DMS153 (cell line): ENCODE measurements at regions not wholly inside any gene's neighbourhood (a gene's known extent, or its start where the extent isn't known, plus 50 kb on each side); places are given as distances from the start of the nearest gene placed in this dataset.
"Not testable (repeated sequence)": the region's sequence is repeated elsewhere in the genome, so short reads cannot be mapped to it uniquely, and the experiment has no call there.

Experiments used
- DNase-seq: peaks from one replicate; lab custom pipeline; 2025; lab: John Stamatoyannopoulos, UW

- DNase-seq, result no peak
These were observed 172.8 kb upstream of the KITLG start for GRCh38 chr12:88753066-88753465.

DNA sequence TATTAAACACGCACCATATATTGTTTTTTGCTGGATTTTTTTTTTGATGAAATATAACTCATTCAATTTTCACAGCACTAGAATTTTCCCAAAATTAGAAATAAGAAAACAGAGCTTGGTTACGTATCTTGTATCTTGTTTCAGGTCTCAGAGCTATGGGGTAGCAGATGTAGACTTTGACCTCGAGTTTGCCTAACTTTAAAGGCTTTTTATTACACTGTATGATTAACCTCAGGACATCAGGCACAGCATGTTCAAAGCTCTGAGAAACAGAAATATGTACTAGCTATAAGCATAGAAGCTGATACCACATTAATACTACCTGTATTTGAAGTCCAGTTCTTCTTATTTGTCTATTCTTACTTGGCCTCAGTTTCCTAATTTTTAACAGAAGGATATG, 171.9 kb upstream of the KITLG start:
- no peak for DNase-seq

GRCh38 chr12:88750867-88751543, 170.7 kb upstream of the KITLG start:
- no peak for DNase-seq

DNA sequence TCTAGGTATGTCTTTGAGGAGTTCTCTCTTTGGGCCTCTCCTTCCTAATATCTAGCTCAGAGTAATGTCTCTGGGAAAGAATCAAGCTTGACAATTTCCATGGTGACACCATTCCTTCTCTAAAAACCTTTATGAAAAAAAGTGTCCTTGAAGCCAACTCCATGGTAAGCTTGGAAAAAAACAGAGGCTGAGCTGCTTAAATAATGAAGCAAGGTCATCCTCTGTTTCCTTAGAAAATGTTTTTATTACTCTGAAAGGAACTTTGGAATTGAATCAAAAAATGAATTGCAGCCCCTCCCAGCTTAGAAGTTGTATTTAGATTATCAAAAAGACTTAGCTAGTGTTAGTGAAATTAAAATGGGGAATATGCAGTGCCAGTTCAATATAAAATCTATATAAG, 166.1 kb upstream of the KITLG start:
- DNase-seq, result no peak

DNA sequence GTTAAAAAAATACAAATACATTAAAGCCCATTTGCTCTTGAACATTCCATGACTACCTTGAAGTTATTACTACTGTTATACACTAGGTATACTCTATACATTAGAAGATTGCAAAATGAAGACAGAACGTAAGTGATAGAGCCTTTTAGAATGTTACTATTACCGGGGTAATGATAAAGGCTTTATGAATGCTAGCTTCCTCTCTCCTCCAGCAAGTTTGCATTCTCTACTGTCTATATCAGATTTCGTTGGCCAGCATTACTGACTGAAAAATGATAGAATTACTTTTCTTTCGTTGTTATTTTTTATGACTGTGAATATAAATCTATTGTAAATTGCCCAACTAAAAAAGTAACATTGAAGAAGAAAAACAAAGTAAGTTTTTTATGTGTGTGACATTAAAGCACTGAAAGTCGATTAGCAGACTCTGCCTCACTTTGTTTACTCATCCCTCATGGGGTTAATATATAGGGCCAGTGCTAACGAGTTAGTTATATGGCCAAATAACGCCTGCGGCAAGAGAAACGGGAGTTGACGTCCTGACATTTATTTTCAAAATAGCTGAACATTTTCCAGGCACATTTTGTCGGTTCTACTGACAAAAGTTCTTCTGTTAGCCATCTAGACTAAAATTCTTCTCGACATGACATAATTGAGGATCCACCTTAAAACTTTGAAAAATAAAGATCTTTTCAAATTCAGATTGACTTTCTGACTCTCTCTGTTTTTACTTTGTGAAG, 163.8 kb upstream of the KITLG start:
- DNase-seq, result no peak

DNA sequence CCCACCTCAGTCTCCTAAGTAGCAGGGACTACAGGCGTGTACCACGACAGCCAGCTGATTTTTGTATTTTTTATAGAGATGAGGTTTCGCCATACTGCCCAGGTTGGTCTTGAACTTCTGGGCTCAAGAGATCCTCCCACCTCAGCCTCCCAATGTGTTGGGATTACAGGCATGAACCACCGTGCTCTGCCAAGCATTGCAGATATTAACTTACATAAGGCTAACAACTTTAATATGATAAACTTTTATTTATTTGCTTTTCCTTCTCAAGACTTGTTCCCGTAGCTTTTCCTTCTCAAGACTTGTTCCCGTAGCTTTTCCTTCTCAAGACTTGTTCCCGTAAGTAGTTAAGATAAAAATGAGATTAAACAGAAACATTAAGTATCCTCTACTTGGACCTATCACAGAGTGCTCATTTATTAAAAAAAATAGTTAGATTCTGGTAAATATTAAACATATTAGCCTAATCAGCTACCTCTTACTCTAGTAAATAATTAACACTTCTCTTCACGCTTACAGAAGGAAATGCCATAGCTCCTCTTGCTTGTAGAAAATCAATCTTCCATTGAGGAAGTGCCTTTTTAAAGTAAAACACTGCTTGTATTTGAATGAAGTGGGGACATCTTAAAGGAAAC, 157.7 kb upstream of the KITLG start:
- DNase-seq, result no peak

DNA sequence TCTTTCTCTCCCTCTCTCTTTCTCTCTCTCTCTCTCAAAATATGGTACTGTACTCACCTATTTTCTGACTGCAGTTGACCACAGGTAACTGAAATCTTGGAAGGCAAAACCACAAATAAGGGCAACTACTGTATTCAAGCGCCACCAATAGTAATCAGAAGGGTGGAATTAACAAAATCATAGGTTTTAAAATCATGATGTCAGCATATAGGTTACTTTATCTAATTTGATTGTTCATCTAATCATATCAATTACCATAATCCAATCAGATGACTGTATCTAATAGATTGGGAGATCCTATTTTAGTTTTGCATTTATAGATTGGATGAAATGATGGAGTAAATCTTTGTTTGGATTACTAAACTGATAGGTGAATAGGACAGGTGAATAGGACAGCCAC, 155.8 kb upstream of the KITLG start:
- no peak for DNase-seq

GRCh38 chr12:88733008-88733407, 152.7 kb upstream of the KITLG start:
- no peak for DNase-seq

- no peak for DNase-seq
These were observed 148.9 kb upstream of the KITLG start for GRCh38 chr12:88729196-88729595.

DNA sequence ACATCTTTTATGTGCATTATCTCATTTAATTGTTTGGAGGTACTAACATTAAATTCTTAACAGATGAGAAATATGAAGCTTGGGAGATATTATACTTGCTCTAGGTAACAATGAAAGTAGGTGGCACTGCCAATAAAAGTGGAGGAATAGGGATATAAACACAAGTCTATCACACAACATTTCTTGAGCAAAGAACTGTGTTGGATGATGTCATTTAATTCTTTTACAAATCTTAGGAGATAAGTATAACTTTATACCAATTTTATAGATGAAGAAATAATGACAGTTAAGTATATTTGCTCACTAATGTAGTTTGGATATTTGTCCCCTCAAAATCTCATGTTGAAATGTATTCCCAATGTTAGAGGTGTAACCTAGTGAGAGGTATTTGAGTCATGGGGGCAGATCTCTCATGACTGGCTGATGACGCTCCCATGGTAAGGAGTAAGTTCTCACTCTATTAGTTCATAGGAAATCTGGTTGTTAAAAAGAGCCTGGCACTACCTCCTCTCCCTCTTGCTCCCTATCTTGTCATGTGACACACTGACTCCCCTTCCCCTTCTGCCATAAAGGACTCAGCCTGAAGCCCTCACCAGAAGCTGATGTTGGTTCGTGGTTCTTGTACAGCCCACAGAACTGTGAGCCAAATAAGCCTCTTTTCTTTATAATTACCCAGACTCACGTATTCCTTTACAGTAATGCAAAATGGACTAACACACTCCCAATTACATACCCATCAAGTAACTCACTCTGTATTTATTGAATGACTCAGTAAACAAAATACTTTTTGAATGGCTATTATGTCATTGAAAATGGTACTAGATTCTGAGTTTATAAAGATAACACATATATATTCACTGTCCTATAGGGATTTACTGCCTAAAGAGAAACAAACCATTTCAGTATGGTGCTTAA, 146.8 kb upstream of the KITLG start:
- DNase-seq, result no peak

DNA sequence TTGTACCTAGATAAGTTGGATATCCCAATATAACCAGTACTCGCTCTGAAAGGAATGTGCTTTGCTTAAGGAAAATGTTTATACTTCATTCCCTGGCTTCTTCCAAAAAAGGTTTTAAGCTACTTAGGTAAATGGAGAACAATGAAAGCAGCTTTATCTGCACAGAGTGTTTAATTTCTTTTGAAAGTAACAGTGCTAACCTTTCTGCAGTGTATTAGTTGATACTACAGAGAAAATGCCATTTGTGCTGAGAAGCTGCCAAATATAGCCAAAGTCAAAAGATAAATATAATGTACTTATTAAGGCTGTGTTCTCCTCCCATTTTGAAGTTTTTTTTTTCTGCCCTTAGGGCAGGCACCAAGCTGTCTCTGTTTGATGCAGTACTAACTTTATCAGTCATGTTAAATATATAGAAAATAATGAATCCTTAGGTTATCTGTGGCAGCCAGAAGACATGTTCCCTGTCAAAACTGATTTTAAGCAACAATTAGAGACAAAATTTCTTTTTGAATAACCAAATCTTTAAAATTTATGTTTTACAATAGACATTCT, 145.4 kb upstream of the KITLG start:
- DNase-seq, result no peak

DNA sequence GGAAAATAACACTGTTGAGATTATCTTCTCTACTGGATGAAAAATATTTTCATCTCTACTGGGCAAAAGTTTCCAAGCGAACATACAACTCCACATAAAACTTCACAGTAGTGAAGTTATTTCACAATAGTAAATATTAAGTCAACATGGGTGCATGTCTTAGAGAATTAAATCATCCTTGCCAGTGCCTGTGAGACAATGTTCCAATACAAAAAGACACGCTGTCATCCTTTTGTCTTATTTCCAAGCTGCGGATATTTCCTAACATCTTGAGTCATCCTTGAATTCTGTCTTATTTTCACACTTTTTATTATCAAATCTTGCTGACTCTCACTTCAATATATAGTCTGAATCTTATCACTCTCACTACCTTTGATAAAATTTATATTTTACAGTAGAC, 142.9 kb upstream of the KITLG start:
- DNase-seq, result no peak

DNA sequence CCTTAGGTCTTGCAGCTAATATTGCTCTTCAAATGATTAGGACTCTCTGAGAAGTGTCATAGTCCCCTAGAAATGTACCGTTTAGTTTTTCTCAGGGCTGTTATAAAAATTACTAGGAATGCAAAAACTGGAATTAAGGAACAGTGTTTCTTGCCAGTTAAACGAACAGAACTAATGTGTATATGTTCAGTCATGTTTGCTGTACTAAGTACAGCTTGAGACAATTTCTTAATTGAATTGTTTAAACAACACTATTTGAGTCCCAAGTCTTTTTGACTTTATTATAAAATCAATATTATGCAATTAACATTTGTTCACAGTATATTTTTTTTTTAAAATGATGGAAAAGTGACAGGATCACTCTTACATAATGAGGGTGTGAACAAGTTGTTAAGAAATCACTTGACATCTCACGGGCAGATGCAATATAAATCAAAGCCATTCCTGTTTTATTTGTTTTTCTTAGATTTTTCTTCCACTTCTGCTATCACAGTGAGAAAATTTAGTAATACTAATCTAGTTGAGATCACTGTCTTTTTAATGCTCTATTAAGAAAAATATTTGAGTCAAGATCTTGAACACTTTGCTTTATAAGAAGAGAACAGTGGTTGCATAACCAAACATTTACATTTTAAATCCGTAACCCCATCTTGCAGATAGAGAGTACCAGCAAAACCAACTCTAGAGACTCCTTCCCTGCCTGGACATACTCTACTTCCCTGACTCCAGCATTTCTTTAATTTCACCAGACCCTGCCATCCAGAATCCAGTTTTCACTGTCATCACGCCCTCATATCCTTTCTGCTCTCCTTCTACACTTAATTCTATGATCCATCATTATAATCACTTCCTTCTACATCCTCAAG, 140.7 kb upstream of the KITLG start:
- no peak for DNase-seq

DNA sequence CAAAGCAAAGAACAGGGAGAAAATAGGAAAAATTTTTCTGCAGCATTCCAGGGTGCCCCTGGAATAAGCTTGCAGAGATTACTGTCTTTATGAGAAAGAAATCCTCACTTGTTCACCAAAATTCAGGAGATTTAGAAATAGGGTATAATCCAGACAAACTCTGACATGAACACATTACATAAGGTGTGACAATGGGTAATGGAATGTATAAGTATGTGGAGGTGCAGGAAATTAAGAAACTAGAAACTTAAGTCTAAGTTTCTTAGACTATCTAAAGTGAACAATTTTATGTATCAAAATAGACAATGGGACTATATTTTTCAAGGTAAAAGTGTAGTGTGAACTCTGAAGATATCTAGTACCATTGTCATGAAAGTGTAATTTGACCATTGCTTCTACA, 140.0 kb upstream of the KITLG start:
- DNase-seq, result no peak

- no peak for DNase-seq
These were observed 136.9 kb upstream of the KITLG start for GRCh38 chr12:88717188-88717587.

GRCh38 chr12:88716240-88716639, 136.0 kb upstream of the KITLG start:
- DNase-seq, result no peak

DNA sequence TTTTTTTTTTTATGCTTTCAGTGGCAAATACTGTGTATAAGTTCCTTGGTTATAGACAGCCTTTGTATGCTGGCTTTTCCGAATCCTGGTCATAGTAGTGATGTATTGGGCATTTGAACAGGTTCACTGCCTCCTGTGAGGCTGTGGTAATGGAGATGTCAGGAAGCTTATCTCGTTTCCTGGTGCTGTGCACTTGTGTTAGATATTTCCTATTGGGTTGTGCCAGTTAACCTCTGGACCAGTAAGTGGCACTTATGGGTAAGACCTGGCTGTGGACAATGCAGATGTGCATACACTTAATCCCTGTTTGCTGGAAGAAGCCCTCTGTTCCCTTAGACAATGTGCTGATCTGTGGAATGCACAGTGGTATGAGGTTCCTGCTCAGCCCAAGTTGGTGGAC, 135.4 kb upstream of the KITLG start:
- DNase-seq, result no peak

DNA sequence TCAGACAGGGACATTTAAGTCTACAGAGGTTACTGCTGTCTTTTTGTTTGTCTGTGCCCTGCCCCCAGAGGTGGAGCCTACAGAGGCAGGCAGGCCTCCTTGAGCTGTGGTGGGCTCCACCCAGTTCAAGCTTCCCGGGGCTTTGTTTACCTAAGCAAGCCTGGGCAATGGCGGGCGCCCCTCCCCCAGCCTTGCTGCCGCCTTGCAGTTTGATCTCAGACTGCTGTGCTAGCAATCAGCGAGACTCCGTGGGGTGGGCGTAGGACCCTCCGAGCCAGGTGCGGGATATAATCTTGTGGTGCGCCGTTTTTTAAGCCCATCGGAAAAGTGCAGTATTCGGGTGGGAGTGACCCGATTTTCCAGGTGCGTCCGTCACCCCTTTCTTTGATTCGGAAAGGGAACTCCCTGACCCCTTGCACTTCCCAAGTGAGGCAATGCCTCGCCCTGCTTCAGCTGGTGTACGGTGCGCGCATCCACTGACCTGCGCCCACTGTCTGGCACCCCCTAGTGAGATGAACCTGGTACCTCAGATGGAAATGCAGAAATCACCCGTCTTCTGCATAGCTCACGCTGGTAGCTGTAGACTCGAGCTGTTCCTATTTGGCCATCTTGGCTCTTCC, 134.1 kb upstream of the KITLG start:
- DNase-seq, result not testable (repeated sequence)

GRCh38 chr12:88707800-88708199, 127.5 kb upstream of the KITLG start:
- DNase-seq, result no peak

GRCh38 chr12:88706286-88706685, 126.0 kb upstream of the KITLG start:
- no peak for DNase-seq

DNA sequence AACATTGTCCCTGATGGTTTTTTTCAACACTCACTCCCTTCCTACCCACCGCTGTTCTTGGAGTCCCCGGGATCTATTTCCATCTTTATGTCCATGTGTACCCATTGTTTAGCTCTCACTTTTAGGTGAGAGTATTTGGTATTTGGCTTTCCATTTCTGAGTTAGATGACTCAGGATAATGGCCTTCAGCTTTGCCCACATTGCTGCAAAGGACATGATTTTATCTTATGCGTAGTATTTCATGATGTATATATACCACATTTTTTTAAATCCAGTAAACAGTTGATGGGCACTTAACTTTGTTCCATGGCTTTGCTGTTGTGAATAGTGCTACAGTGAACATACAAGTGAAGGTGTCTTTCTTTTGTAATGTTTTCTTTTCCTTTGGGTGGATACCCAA, 123.5 kb upstream of the KITLG start:
- no peak for DNase-seq
